ENCODE measurements at regions not wholly inside any gene's neighbourhood (a gene's known extent, or its start where the extent isn't known, plus 50 kb on each side); places are given as distances from the start of the nearest gene placed in this dataset.

DNA sequence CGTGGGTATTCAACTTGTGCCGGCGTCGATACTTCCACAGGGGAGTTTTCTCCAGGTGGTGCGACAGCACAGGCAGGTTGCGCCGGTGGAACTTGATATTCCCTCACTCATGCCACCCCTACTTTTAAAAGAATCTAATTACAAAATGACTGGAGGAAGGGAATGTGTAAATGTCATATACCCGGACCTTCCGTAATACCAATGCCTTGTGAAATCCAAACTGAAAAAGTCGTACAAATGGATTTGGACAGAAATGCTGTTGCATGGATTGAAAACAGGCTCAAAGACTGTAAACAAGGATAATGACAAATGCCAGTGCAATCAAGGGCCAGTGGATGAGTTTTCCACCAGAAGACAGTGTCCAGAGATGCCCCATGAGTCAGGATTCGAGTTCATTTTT is 235.3 kb upstream of the USP25 start:
- Histone ChIP-seq H3K4me1 (no peaks in the 10 kb centered on the region), H3K9me3 (no peaks in the 10 kb centered on the region), H3K27ac (no peak overlapping the region), H3K27me3 (no peaks in the 10 kb centered on the region), H3K36me3 (no peaks in the 10 kb centered on the region), H3K4me3 (no peak overlapping the region)
- TF ChIP-seq POLR2A (IDR thresholded peaks at IDR 0.05) (no peak), POLR2AphosphoS5 (IDR thresholded peaks at IDR 0.05) (no peak)
- TF ChIP-seq, protein P1, sequence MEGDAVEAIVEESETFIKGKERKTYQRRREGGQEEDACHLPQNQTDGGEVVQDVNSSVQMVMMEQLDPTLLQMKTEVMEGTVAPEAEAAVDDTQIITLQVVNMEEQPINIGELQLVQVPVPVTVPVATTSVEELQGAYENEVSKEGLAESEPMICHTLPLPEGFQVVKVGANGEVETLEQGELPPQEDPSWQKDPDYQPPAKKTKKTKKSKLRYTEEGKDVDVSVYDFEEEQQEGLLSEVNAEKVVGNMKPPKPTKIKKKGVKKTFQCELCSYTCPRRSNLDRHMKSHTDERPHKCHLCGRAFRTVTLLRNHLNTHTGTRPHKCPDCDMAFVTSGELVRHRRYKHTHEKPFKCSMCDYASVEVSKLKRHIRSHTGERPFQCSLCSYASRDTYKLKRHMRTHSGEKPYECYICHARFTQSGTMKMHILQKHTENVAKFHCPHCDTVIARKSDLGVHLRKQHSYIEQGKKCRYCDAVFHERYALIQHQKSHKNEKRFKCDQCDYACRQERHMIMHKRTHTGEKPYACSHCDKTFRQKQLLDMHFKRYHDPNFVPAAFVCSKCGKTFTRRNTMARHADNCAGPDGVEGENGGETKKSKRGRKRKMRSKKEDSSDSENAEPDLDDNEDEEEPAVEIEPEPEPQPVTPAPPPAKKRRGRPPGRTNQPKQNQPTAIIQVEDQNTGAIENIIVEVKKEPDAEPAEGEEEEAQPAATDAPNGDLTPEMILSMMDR (IDR thresholded peaks at IDR 0.05): no peak
- DNase-seq (ENCODE audit: low spot score in 2 of 2): no peak
- intact Hi-C loops (cut with DNase I; ENCODE audit: low total_unique reads): no loop called here

DNA sequence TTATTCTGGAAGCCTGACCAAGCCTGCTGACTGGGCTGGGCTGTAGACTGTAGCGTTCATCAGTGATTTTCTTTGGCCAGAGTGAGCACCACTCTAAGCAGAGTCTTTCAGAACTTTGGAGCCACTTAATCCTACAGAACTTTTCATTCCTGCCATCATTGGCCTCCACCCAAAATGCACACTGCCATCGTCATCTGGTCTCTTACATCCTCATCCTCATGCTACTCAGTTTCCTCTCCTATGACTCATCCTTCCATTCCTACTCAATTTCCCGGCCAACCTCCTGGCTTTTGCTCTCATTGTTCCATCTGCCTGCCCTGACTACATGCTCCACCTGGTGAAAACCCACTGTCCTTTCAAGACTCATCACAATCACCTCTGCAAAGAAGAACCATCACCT is 233.8 kb upstream of the USP25 start:
- TF ChIP-seq POLR2AphosphoS5 (IDR thresholded peaks at IDR 0.05) (no peak), POLR2A (IDR thresholded peaks at IDR 0.05) (no peak)
- TF ChIP-seq, protein P1 (IDR thresholded peaks at IDR 0.05): no peak
- no peaks in the 10 kb centered on the region for H3K27me3 ChIP-seq

DNA sequence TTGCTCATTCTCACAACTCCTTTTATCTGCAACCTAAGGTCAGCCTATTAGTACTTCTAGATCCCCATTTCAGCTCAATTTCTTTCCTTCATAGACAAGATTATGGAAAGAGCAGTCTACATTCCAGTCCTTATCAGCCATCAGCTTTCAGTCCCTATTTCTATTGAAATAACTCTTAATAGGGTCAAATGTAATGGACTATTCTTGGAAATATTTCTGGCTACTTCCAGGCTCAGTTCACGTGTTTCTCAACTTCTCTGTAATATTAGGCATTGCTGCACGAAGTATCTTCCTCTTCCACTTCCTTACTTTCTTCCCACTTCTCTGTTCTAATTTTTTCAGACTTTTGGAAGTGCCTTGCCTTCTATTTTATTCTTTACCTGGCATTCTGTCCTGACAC is 232.9 kb upstream of the USP25 start:
- Histone ChIP-seq H3K36me3 (no peaks in the 10 kb centered on the region), H3K27me3 (no peaks in the 10 kb centered on the region), H3K9me3 (no peaks in the 10 kb centered on the region), H3K27ac (no peak overlapping the region), H3K4me3 (no peak overlapping the region), H3K4me1 (no peaks in the 10 kb centered on the region)
- TF ChIP-seq, protein P1 (IDR thresholded peaks at IDR 0.05): no peak
- TF ChIP-seq POLR2AphosphoS5 (IDR thresholded peaks at IDR 0.05) (no peak), POLR2A (IDR thresholded peaks at IDR 0.05) (no peak)
- no peak for DNase-seq (ENCODE audit: low spot score in 2 of 2)
- intact Hi-C loops (cut with DNase I; ENCODE audit: low total_unique reads): no loop called here

More for the DNA sequence above, 233.8 kb upstream of the USP25 start:
- H3K36me3 ChIP-seq: no peaks in the 10 kb centered on the region
- no peaks in the 10 kb centered on the region for H3K4me1 ChIP-seq
- no peaks in the 10 kb centered on the region for H3K9me3 ChIP-seq
- H3K27ac ChIP-seq: no peak overlapping the region
- DNase-seq (ENCODE audit: low spot score in 2 of 2): no peak
- H3K4me3 ChIP-seq: no peak overlapping the region
- intact Hi-C loops (cut with DNase I; ENCODE audit: low total_unique reads): no loop called here

DNA sequence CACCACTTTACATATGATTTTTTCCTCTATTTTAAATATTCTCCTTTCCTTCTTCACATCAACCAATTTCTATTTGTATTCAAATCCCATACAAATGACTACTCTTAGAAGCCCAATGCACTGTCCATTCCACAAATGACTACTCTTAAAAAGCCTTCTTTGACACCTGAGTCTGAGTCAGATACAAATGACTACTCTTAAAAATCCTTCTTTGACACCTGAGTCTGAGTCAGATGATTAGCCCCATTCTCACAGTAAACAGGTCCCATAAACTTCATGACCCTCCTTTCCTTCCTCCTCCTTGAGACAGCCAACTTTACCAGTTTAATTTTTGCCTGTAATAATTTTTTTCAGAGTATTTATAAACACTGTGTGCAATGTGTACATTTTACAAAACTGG is 231.3 kb upstream of the USP25 start:
- Histone ChIP-seq H3K9me3 (no peaks in the 10 kb centered on the region), H3K4me1 (no peaks in the 10 kb centered on the region), H3K36me3 (no peaks in the 10 kb centered on the region), H3K27me3 (no peaks in the 10 kb centered on the region), H3K27ac (no peak overlapping the region), H3K4me3 (no peak overlapping the region)
- DNase-seq (ENCODE audit: low spot score in 2 of 2): no peak
- intact Hi-C loops (cut with DNase I; ENCODE audit: low total_unique reads): no loop called here
- TF ChIP-seq, protein P1 (IDR thresholded peaks at IDR 0.05): no peak
- no peak for TF ChIP-seq POLR2A (IDR thresholded peaks at IDR 0.05)
- no peak for TF ChIP-seq POLR2AphosphoS5 (IDR thresholded peaks at IDR 0.05)

DNA sequence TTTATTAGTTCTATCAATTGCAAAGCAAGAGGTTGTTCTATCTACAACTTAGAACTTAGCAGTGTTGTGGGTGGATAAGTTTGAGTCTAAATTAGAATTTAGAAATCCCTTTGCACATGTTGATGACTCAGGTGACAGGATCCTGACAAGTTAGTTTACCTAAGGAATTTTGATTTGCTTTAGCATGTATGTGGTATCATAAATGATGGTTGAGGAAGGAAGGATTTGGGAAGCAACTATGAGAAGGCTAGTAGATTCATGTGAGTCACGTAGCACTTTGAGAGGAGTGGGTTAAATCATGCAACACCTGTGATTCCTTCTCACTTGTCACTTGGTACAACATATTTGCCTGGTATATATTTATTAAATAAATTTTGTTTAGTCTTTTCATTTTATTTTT is 223.7 kb upstream of the USP25 start:
- DNase-seq (ENCODE audit: low spot score in 2 of 2): no peak

More for the DNA sequence above, 223.7 kb upstream of the USP25 start:
- H3K27me3 ChIP-seq: no peaks in the 10 kb centered on the region
- no peaks in the 10 kb centered on the region for H3K36me3 ChIP-seq
- TF ChIP-seq POLR2A (IDR thresholded peaks at IDR 0.05): no peak
- TF ChIP-seq, protein P1 (IDR thresholded peaks at IDR 0.05): no peak
- no peak for TF ChIP-seq POLR2AphosphoS5 (IDR thresholded peaks at IDR 0.05)
- H3K27ac ChIP-seq: no peak overlapping the region
- no peaks in the 10 kb centered on the region for H3K9me3 ChIP-seq
- H3K4me3 ChIP-seq: no peak overlapping the region
- intact Hi-C loops (cut with DNase I; ENCODE audit: low total_unique reads): no loop called here
- H3K4me1 ChIP-seq: no peaks in the 10 kb centered on the region

All from breast epithelium (tissue), 4 donors.